SKM-1 treated with dmso at 0.1 percent for 144 hours (cell line): ENCODE measurements at regions not wholly inside any gene's neighbourhood (a gene's known extent, or its start where the extent isn't known, plus 50 kb on each side); places are given as distances from the start of the nearest gene placed in this dataset.

Source experiments
- DNase-seq: peaks from one replicate; lab custom pipeline; 2025; ENCODE audit not compliant: unreplicated experiment; lab: John Stamatoyannopoulos, UW

DNA sequence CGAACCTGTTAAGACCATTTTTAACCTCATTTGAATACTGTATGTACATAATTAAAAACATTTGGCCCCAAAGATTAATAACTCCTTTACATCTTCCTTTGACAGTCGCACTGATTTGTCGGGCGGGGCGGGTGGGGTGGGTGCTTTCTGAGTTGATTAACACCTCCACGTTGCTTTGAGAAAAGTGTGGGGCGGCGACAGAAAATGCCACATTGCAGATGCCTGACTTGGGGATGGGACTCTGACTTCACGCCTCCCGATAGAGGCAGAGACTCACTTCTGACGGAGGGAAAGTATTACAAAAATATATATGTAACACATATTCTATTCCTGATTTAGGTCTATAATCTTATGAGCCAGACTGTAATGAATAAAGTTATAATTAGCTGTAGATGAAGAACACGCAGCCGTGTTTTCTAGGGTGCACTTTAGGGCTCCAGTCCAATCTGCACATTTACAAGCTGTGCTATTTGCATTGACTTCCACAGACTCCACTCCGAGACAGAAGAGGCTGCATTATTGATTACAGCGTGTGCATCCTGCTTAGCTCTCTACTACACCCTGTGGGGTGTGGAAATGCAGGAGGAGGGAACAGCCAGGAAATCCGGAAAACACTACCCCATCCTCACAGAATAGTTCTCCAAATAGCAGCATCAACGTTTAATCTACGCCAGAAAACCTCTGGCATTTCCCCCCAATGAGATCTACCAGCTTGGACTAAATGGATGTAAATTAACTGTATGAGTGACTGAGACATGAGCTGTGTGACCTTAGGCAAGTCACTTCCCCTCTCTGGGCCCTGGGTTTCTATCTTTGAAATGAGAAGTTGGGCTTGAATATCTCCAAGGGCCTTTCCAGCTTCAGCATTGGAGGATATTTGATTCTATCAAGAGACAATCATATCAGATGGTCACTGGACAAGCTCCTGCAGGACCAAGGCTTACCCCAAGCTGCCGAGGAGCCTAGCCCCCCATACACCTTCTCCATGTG lies 308.0 kb downstream of the RRAGC start:
- no peak for DNase-seq

DNA sequence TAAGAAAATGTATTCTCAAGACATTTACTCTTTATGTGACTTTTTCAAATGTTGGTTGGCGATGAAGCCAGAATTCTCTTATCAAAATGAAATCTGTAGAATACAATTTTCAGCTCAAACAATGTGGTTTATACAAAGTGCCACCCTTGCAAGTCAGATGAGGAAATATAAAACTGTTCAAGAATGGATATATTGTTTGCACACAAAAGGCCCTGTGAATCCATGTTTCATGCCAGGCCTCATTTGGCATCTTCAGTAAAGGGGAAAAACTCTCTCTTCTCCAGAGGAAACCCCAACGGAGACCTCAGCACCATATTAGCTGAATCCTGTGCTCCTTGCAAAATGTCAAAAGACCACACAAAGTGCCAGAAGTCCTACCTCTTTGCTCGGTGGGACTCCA lies 310.4 kb downstream of the RRAGC start:
- DNase-seq: no peak

- no peak for DNase-seq
Observed at GRCh38 chr1:38547321-38547720, 312.3 kb downstream of the RRAGC start.

DNA sequence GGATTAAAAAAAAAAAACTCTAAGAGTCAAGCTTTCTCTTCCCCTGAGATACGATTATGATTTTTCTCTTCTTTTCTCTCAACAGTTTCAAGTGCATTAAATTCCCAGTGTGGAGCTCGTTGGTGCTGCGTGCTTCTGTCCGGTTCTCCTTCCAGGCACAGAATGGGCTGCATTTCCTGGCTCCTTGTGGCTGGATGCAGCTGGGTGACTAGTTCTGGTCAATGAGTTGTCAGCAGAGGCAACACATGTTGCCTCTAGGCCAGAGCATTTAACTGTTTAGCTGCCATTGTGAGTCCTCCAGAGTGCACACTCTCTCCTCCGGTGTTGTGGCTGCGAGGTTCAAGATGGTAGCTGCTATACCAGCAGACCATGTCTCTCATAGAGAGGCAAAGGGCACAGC lies 312.9 kb downstream of the RRAGC start:
- DNase-seq: no peak

DNA sequence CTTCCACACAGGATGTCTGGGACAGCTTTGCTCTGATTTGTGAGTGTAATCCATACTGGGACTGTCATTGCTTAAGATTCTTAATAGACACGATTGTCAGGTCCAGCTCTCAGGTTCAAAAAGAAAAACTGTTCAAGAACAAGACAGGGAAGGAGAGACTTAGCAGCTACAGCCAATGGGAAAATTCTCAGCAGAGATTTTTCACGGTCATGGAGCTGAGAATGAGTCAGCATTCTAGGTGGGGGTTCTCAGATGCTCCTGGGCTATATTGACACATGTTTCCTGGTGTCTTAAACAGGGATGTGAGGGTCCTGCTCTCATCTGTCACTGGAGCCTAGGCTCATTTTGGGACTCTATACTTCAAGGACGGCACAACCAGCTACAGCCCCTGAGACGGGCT lies 318.3 kb downstream of the RRAGC start:
- no peak for DNase-seq

GRCh38 chr1:38539931-38540330 lies 319.6 kb downstream of the RRAGC start:
- no peak for DNase-seq

DNA sequence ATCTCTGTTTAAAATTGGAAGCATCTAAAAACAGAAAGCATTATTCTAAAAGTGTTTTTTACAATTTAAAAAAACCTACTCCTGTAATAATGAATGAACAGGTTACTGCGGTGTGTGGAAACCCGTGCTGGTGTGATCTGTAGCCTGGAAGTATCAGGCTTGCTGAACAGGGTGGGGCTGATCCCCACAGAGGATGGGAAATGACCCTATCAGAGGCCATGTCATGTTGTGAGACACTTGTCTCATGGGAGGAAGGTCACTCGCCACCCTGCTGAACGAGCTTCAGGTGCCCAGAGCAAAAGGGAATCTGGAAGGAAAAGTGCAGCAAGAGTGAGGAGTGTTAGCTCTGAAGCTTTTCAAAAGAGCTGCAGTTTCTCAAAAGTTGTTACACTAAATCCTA lies 320.7 kb downstream of the RRAGC start:
- DNase-seq: no peak

GRCh38 chr1:38536089-38536488 lies 323.5 kb downstream of the RRAGC start:
- no peak for DNase-seq

GRCh38 chr1:38534473-38534823 lies 325.1 kb downstream of the RRAGC start:
- DNase-seq: no peak

DNA sequence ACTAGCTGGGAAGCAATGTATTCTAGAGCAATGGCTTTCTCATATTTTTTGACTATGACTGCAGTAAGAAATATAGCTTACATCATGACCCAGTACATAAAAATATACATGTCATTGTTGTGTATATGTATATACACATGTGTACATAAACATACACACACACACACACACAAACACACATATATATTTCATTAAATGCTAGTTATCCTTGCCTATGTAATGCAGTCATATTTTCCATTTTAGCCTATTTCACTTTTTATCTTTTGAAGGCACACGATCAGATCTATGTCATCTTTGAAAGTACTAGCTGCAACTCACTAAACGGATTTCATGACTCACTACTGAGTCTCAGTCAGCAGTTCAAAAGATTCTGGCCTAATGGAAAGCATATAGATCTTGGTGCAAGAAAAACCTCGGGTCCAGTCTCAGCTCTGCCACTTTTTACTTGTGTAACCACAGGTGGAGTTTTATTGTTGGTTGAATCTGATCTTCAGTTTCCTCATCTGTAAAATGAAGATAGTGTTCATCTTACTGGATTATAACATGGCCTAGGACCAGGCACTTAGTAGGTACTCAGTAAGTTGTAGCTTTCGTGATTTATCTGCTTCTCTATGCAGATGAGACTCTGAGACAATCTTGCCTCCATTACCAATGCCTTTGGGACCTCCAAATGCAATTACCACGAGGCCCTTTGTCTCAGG lies 325.6 kb downstream of the RRAGC start:
- DNase-seq: no peak

DNA sequence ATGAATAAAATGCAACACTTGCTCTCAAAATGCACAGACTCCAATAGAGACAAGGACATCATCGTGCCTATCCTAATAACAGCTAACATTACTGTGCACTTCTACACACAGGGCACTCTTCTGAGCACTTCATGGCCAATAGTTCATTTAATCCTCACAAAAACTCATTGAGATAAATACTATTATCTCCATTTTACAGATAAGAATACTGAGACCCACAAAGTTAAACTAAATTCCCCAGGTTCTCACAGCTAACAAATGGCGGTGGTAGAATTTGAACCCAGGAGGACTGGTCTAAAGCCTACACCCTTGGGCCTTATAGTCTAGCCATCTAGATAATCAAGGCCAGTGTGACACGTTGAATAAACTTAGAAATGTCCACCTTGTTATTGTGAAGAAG lies 328.6 kb downstream of the RRAGC start:
- DNase-seq: no peak

GRCh38 chr1:38529946-38530345 lies 329.6 kb downstream of the RRAGC start:
- no peak for DNase-seq

DNA sequence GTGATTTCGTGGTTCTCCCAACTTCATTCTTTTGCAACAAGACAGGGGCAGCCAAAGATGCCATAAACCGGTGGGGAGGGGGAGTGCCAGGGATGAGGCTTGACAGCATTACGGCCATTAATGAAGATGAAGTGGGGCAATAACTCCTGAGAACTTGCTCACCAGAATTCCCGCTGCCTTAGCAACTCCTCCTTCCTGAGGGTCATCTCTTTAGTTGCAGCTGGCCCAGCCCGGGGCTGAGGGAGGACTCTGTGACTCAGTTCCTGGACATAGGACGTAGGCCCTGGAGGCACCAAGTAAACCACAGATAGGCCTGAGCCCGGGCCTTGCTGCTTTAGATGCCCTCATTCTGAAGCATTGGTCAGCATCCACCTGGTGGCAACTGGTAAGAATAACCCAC lies 330.2 kb downstream of the RRAGC start:
- DNase-seq: no peak

GRCh38 chr1:38528623-38529022 lies 330.9 kb downstream of the RRAGC start:
- DNase-seq: no peak

- DNase-seq: no peak
Observed at GRCh38 chr1:38527373-38527966, 332.1 kb downstream of the RRAGC start.

- DNase-seq: no peak
Observed at GRCh38 chr1:38526046-38526445, 333.5 kb downstream of the RRAGC start.

- no peak for DNase-seq
Observed at GRCh38 chr1:38525343-38526043, 334.1 kb downstream of the RRAGC start.

DNA sequence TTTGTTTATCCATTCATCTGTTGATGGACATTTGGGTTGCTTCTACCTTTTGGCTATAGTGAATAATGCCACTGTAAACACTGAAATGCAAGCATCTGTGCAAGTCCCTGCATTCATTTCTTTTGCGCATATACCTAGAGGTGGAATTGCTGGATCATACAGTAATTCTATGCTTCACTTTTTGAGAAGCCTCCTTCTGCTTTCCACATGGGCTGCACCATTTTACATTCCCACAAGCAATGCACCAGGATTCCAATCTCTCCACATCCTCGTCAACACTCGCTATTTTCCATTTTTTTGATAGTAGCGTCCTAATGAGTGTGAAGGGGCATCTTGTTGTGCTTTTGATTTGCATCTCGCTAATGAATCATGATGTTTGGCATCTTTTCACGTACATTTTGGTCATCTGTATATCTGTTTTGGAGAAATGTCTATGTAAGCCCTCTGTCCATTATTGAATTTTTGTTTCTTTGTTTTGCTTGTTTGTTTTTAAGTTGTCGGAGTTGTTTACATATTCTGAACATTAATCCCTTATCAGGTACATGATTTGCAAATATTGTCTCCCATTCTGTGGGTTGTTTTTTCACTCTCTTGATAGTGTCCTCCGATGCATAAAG lies 335.4 kb downstream of the RRAGC start:
- DNase-seq: no peak

DNA sequence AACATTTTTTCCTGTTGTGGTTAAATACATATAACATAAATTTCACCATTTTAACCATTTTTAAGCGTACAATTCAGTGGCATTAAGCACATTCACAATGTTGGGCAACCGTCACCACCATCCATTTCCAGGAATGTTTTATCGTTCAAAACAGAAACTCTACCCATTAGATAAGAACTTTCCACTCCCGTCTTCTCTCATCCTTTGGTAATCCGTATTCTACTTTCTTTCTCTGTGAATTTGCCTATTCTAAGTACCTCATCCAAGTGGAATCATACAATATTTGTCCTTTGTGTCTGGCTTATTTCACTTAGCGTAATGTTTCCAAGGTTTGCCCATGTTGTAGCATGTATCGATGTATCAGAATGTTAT lies 336.0 kb downstream of the RRAGC start:
- DNase-seq: no peak

GRCh38 chr1:38522915-38523567 lies 336.5 kb downstream of the RRAGC start:
- DNase-seq: no peak
